Epithelial cell of proximal tubule (primary cell): ENCODE measurements at regions not wholly inside any gene's neighbourhood (a gene's known extent, or its start where the extent isn't known, plus 50 kb on each side); places are given as distances from the start of the nearest gene placed in this dataset.

ENCODE experiments used
- DNase-seq: peaks from one replicate; pipeline ENCODE4 v3.0.0-alpha.2; 2011; ENCODE audit warnings: low read depth
- H3K4me3 ChIP-seq: 2 replicates; pipeline ENCODE4 v1.5.1; 2011; ENCODE audit warnings: low read depth, mild to moderate bottlenecking, low read length
- TF ChIP-seq, protein P1 (sequence below): conservative IDR thresholded peaks from 2 replicates; pipeline ENCODE4 v1.5.1; 2012; ENCODE audit warnings: low read depth, mild to moderate bottlenecking, low read length

GRCh38 chr7:54879776-54880175, 120.8 kb upstream of the SEC61G start:
- peak; percentile 67 for DNase-seq
- H3K4me3 ChIP-seq, result no peak overlapping the region
- TF ChIP-seq, protein P1, sequence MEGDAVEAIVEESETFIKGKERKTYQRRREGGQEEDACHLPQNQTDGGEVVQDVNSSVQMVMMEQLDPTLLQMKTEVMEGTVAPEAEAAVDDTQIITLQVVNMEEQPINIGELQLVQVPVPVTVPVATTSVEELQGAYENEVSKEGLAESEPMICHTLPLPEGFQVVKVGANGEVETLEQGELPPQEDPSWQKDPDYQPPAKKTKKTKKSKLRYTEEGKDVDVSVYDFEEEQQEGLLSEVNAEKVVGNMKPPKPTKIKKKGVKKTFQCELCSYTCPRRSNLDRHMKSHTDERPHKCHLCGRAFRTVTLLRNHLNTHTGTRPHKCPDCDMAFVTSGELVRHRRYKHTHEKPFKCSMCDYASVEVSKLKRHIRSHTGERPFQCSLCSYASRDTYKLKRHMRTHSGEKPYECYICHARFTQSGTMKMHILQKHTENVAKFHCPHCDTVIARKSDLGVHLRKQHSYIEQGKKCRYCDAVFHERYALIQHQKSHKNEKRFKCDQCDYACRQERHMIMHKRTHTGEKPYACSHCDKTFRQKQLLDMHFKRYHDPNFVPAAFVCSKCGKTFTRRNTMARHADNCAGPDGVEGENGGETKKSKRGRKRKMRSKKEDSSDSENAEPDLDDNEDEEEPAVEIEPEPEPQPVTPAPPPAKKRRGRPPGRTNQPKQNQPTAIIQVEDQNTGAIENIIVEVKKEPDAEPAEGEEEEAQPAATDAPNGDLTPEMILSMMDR, result no peak

DNA sequence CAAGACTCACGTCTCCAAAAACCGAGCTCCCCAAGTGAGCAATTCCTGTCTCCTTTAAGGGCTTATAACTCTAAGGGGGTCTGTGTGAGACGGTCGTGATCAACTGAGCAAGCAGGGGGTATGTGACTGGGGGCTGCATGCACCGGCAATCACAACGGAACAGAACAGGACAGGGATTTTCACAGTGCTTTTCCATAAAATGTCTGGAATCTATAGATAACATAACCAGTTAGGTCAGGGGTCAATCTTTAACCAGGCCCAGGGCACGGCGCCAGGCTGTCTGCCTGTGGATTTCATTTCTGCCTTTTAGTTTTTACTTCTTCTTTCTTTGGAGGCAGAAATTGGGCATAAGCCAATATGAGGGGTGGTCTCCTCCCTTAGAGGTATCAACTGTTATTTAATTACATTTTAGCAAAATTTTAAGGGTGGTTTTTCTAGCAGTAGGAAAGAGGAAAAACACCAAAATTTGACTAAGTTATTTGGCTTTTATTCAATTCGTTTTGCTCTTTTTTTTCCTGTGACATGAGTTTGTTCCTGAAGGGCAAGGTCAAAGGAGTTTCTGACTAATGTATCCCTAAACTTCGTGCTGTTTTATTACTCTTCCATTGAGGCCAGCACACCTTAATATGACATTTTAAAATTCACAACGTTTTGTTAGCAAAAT, 121.4 kb upstream of the SEC61G start:
- TF ChIP-seq, protein P1, result no peak
- DNase-seq, result no peak

DNA sequence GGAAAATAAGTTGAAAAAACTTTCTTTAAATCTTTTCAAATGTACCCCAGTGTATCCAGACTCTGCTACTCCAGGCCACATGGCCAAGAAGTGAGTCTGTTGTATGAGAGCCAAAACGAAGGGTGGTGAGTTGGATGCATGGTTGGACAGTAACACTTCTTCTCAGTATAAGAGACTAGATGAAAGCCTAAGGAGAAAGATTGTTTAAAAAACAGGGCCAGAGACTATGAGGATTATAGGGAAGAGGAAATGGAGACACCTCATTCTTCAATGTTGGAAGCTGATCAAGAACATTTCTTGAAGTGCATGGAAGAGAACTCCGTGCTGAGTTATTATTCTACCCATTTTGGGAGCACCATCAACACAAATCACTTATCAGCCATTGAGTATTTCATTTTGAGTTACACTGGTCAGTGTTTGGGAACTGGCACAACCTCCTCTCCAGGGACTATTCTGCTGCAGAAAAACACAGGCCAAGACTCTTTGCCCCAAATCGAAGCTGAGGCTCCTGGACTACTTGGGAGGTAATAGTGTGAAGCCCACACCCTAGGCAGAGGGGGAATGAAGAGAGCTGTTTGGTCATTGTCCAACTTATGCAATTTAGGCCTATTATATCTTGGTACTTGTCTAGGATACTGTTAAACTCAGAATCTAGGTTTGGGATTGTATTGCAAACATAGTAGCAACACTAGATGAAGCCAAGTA, 123.0 kb upstream of the SEC61G start:
- no peak overlapping the region for H3K4me3 ChIP-seq
- TF ChIP-seq, protein P1, result no peak
- DNase-seq, result no peak

More for the DNA sequence above, 121.4 kb upstream of the SEC61G start:
- H3K4me3 ChIP-seq, result no peak overlapping the region

DNA sequence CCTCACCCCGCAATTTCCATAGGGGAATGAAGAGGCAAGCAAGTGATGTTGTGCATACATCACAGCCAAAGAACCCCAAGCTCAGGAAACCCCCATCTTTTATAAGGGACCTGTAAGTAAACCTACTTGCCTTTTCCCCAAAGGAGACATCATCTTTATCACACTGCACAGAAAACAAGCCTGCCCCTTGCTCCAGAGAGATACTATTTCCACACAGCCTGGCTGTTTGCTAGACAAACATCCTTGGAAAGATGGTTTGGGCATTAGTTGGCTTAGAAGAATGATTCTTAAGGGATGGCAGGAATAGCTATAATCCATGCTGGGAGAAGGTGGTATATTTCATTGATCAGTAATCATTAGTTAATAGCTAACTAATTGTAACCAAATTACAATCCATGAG, 123.7 kb upstream of the SEC61G start:
- no peak overlapping the region for H3K4me3 ChIP-seq
- DNase-seq, result no peak
- TF ChIP-seq, protein P1, result no peak

DNA sequence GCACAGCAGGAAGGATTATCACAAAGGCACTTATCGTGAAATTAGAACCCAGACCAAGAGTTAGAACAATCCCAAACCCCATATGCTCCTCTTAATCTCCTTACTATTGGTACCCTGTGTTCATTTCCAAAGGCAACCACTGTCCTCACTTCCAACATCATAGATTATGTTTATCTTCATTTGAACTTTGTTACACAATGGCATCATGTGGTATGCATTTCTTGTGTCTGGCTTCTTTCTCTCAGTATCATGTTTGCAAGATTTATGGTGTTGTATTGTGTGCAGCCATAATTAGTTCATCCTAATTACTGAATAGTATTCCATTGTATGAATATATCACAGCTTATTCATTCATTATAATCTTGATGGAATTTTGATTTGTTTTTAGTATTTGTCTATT, 124.6 kb upstream of the SEC61G start:
- DNase-seq, result no peak
- TF ChIP-seq, protein P1, result no peak
- no peak overlapping the region for H3K4me3 ChIP-seq

GRCh38 chr7:54885285-54885684, 126.3 kb upstream of the SEC61G start:
- no peak for DNase-seq
- TF ChIP-seq, protein P1, result no peak
- no peak overlapping the region for H3K4me3 ChIP-seq

DNA sequence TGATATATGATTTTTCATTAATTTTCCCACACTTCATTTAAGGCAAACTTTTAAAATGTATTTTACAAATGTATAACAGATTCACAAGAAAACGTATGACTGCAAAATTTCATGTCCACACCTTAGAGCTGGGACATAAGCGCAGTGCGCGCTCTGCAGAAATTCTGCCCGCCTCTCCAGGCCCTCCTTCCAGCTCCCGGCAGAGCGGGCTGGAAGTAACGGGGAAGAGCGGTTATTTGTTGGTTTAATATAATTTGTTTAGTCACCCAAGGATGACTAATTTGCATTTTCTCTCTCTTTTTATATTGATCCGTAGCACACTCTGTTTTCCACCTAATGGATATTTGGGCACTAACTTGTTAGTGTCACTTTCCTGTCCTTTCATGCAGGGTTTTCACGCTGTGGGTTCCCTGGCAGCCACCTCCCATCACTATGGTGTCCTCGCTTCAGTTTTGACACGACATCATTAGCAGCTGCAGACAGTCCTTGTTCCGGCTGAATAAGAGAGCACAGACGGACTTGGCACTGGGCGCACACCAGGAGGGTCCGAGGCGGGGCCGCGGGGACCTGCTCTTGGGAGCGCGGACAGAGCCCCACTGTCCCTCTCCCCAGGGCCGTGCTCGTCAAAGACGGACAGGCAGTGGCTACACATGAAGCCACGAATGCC, 129.2 kb upstream of the SEC61G start:
- TF ChIP-seq, protein P1, result no peak
- no peak for DNase-seq
- H3K4me3 ChIP-seq, result peak overlapping the region; percentile 54
